Omental fat pad (tissue), 3 donors: ENCODE measurements at regions not wholly inside any gene's neighbourhood (a gene's known extent, or its start where the extent isn't known, plus 50 kb on each side); places are given as distances from the start of the nearest gene placed in this dataset.

Source experiments
- ATAC-seq: fragments of 150-250 bp; one replicate; pipeline ENCODE4 v1.9.1; 2016; ENCODE audit warnings: mild to moderate bottlenecking, moderate library complexity; ENCODE audit not compliant: low FRiP score
- DNase-seq: peaks from one replicate; pipeline ENCODE4 v3.0.0-alpha.2; 2019; ENCODE audit warnings: low spot score
- CTCF ChIP-seq, 3 donors: fragments of 450-650 bp; IDR thresholded peaks; one replicate each; pipeline ENCODE4 v1.5.1; 2016 to 2017; ENCODE audit warnings: antibody characterized with exemption in 3 of 3, mild to moderate bottlenecking in 3 of 3, moderate library complexity in 2 of 3

- TF ChIP-seq CTCF (IDR thresholded peaks at IDR 0.05) = no peak
- ATAC-seq = no peak
- no peak for DNase-seq
These were observed 352.0 kb downstream of the TRAM1L1 start for GRCh38 chr4:116733370-116733769.

- TF ChIP-seq CTCF (IDR thresholded peaks at IDR 0.05) = no peak
- ATAC-seq = no peak
- no peak for DNase-seq
These were observed 358.9 kb downstream of the TRAM1L1 start for GRCh38 chr4:116726523-116726922.

- TF ChIP-seq CTCF (IDR thresholded peaks at IDR 0.05) = no peak
- no peak for ATAC-seq
- DNase-seq = no peak
These were observed 361.1 kb downstream of the TRAM1L1 start for GRCh38 chr4:116724249-116724648.

DNA sequence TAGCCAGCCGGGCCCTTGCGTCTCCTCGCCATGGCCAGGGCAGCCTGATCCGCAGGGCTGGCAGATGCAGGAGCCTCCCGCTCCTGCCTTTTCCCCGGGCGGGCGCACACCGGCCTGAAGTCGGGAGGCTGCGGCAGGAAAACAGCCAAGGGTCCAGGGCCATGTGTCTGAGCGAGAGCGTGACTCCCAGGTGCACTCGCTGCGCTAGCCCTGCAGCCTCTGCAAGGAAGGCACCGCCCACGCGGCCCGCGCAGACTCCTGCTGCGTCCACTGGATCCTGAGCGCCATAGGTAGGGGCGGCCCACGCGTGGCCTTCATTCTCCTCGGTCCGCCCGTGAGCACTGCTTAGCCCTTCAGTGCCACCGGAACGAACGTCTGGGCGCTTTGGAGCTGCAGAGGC lies 379.9 kb downstream of the TRAM1L1 start:
- DNase-seq (no peak), ATAC-seq (no peak)
- TF ChIP-seq CTCF (IDR thresholded peaks at IDR 0.05) = no peak

GRCh38 chr4:116702949-116703348 lies 382.4 kb downstream of the TRAM1L1 start:
- TF ChIP-seq CTCF (IDR thresholded peaks at IDR 0.05) = no peak
- ATAC-seq (no peak), DNase-seq (no peak)

DNA sequence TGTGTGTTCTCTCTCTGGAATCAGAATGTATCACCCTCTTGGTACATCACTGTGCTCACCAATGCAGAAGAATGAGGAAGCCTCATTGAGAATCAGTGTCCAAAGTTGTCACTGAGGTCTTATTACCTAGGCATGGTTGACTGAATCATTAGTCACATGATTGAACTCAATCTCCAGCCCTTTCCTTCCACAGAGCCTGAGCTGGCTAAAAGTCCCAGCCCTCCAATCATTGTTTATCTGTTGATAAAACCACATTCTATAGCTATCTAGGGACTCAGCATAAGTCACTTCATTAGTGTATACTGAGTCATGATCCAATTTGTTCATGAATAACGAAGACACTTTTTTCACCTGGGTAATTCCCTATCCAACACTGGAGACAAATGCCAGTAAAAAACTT lies 396.8 kb downstream of the TRAM1L1 start:
- no peak for TF ChIP-seq CTCF (IDR thresholded peaks at IDR 0.05)
- DNase-seq = no peak
- ATAC-seq = no peak

DNA sequence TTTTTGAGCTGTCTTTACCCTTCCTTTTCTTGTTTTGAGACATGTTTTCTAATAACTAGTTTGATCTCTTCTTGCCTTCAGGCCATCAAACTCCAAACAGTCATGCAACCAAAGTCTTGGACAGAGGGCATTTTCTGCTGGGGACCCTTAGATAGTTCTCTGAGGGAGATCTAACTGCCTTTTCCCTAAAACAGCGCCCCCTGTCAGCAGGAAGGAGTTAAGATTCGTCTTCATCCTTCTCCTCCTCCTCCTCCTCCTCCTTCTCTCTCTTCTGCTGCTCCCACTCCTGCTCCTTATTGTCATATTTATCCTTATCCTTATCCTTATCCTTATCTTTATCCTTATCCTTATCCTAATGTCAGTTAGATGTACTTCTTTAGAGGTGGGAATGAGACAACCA lies 417.2 kb downstream of the TRAM1L1 start:
- DNase-seq (no peak), ATAC-seq (no peak)
- TF ChIP-seq CTCF (IDR thresholded peaks at IDR 0.05) = no peak
